Activated CD8-positive, alpha-beta T cell treated with anti-CD3 and anti-CD28 coated beads for 36 hours (primary cell): ENCODE measurements at regions not wholly inside any gene's neighbourhood (a gene's known extent, or its start where the extent isn't known, plus 50 kb on each side); places are given as distances from the start of the nearest gene placed in this dataset.

Source experiments
- ATAC-seq: fragments of 200-7000 bp; cut with Tn5 transposase; one replicate; pipeline ENCODE4 v1.10.0; 2021; ENCODE audit warnings: mild to moderate bottlenecking, moderate library complexity
- CTCF ChIA-PET: fragments of 350-600 bp; sonication (Branson Sonifier 250); formaldehyde crosslinking; loops from one replicate; lab custom pipeline; 2021; ENCODE audit warnings: antibody characterized with exemption; lab: Charles Lee
- POLR2A ChIA-PET: fragments of 350-600 bp; sonication (Branson Sonifier 250); formaldehyde crosslinking; loops from one replicate; lab custom pipeline; 2021; ENCODE audit warnings: antibody characterized with exemption; lab: Charles Lee
- DNase-seq: peaks from one replicate; pipeline ENCODE4 v3.0.0-alpha.2; 2020
- H3K27ac Mint-ChIP-seq: one replicate; pipeline ENCODE4 v1.8.0; 2021; ENCODE audit warnings: mild to moderate bottlenecking, mixed read lengths
- H3K27me3 Mint-ChIP-seq: one replicate; pipeline ENCODE4 v1.8.0; 2021; ENCODE audit warnings: mixed read lengths
- H3K36me3 Mint-ChIP-seq: one replicate; pipeline ENCODE4 v1.8.0; 2021; ENCODE audit warnings: low read depth, mixed read lengths
- H3K4me1 Mint-ChIP-seq: one replicate; pipeline ENCODE4 v1.8.0; 2021; ENCODE audit warnings: low read depth, mixed read lengths
- H3K4me3 Mint-ChIP-seq: one replicate; pipeline ENCODE4 v1.8.0; 2021; ENCODE audit warnings: mild to moderate bottlenecking, moderate library complexity, mixed read lengths
- H3K9me3 Mint-ChIP-seq: one replicate; pipeline ENCODE4 v1.8.0; 2021; ENCODE audit warnings: mixed read lengths
- CTCF ChIP-seq: fragments of 200-600 bp; IDR thresholded peaks from one replicate; pipeline ENCODE4 v1.8.0; 2022; ENCODE audit warnings: antibody characterized with exemption, mild to moderate bottlenecking
- intact Hi-C: fragments of 100-400 bp; cut with micrococcal nuclease; formaldehyde crosslinking; loops from one replicate; pipeline ENCODE4 v1.10.0; 2022

DNA sequence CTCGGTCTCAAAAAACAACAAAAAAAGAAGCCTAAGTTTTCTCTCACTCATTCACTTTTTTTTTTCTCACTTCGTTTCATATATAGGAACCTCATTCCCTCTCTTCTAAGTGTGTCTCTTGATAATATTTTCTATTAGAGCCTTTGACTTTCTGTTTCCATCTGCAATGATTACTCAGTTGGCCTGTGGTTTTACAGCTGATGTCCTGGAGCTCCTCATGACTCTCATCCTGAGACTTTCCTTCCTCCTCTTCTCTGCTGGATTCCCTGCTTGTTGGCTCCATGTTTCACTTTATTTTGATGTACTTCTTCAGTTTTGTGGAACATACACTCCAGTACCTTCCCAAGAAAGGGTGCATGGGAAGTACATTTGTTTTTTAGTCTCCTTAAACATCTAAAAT is 154.2 kb upstream of the GATA6 start:
- Mint-ChIP-seq H3K4me3 (no peak overlapping the region), H3K27me3 (peaks cover 4% of the 10 kb centered on the region), H3K4me1 (no peaks in the 10 kb centered on the region), H3K27ac (no peak overlapping the region), H3K36me3 (no peaks in the 10 kb centered on the region), H3K9me3 (peaks cover 5% of the 10 kb centered on the region)
- intact Hi-C loops, result no loop called here
- TF ChIP-seq CTCF, result no peak
- no peak for ATAC-seq
- POLR2A ChIA-PET, result no interaction called here
- no peak for DNase-seq
- CTCF ChIA-PET, result no interaction called here

DNA sequence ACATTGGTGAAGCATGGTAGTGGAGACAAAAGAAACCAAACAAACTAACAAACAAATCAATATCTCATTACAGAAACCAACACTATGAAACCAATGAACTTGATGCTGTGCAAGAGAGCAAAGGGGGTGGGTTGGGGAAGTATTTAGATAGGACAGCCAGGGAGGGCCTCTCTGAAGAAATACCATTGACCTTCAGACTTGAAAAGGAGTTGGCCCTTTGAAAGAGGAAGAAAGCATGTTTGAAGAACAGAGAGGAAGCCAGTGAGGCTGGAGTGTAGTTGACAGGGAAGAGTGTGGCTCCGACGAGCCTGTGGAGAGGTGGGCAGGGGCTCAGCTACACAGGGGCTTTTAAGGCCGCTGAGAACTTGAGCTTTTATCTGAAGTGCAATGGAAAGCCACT is 151.0 kb upstream of the GATA6 start:
- intact Hi-C loops, result no loop called here
- Mint-ChIP-seq H3K4me3 (no peak overlapping the region), H3K4me1 (no peaks in the 10 kb centered on the region), H3K27me3 (peaks cover 4% of the 10 kb centered on the region), H3K27ac (no peak overlapping the region), H3K36me3 (no peaks in the 10 kb centered on the region), H3K9me3 (peaks cover 3% of the 10 kb centered on the region)
- ATAC-seq (no peak), DNase-seq (no peak)
- TF ChIP-seq CTCF, result no peak
- ChIA-PET POLR2A (no interaction called here), CTCF (no interaction called here)

- no peak overlapping the region for H3K4me3 Mint-ChIP-seq
- peaks cover under 1% of the 10 kb centered on the region for H3K9me3 Mint-ChIP-seq
- intact Hi-C loops, result no loop called here
- no peak for TF ChIP-seq CTCF
- H3K4me1 Mint-ChIP-seq, result no peaks in the 10 kb centered on the region
- ChIA-PET POLR2A (no interaction called here), CTCF (no interaction called here)
- H3K27ac Mint-ChIP-seq, result no peak overlapping the region
- peaks cover 4% of the 10 kb centered on the region for H3K27me3 Mint-ChIP-seq
- no peaks in the 10 kb centered on the region for H3K36me3 Mint-ChIP-seq
- no peak for ATAC-seq
- no peak for DNase-seq
Measured at GRCh38 chr18:22019193-22019592, 150.2 kb upstream of the GATA6 start.

GRCh38 chr18:22020127-22020866 is 149.1 kb upstream of the GATA6 start:
- Mint-ChIP-seq H3K4me1 (no peaks in the 10 kb centered on the region), H3K27me3 (peaks cover 2% of the 10 kb centered on the region), H3K4me3 (no peak overlapping the region), H3K27ac (no peak overlapping the region), H3K9me3 (no peaks in the 10 kb centered on the region), H3K36me3 (no peaks in the 10 kb centered on the region)
- DNase-seq, result no peak
- intact Hi-C loops, result no loop called here
- ATAC-seq, result no peak
- ChIA-PET CTCF (no interaction called here), POLR2A (no interaction called here)
- no peak for TF ChIP-seq CTCF

- ATAC-seq (no peak), DNase-seq (no peak)
- CTCF ChIA-PET, result no interaction called here
- peaks cover 2% of the 10 kb centered on the region for H3K27me3 Mint-ChIP-seq
- POLR2A ChIA-PET, result no interaction called here
- H3K36me3 Mint-ChIP-seq, result no peaks in the 10 kb centered on the region
- TF ChIP-seq CTCF, result no peak
- H3K27ac Mint-ChIP-seq, result no peak overlapping the region
- H3K9me3 Mint-ChIP-seq, result no peaks in the 10 kb centered on the region
- H3K4me3 Mint-ChIP-seq, result no peak overlapping the region
- intact Hi-C loops, result no loop called here
- H3K4me1 Mint-ChIP-seq, result no peaks in the 10 kb centered on the region
Measured at GRCh38 chr18:22020867-22021370, 148.5 kb upstream of the GATA6 start.
